Neural crest cell (in vitro differentiated cells): ENCODE measurements at regions not wholly inside any gene's neighbourhood (a gene's known extent, or its start where the extent isn't known, plus 50 kb on each side); places are given as distances from the start of the nearest gene placed in this dataset.

ENCODE experiments used
- DNase-seq: peaks from one replicate; pipeline ENCODE4 v3.0.0; 2021; ENCODE audit warnings: low read depth, mixed read lengths, low spot score
- H3K27ac Mint-ChIP-seq: one replicate; pipeline ENCODE4 v1.8.0; 2021; ENCODE audit warnings: mild to moderate bottlenecking, mixed read lengths; ENCODE audit not compliant: unreplicated experiment
- H3K27me3 Mint-ChIP-seq: 2 replicates; pipeline ENCODE4 v1.8.0; 2021; ENCODE audit warnings: low read depth, mild to moderate bottlenecking, mixed read lengths
- H3K36me3 Mint-ChIP-seq: 2 replicates; pipeline ENCODE4 v1.8.0; 2021; ENCODE audit warnings: low read depth, mild to moderate bottlenecking, mixed read lengths
- H3K4me1 Mint-ChIP-seq: 2 replicates; pipeline ENCODE4 v1.8.0; 2021; ENCODE audit warnings: mixed read lengths
- H3K4me3 Mint-ChIP-seq: one replicate; pipeline ENCODE4 v1.8.0; 2021; ENCODE audit warnings: mild to moderate bottlenecking, mixed read lengths
- H3K9me3 Mint-ChIP-seq: 2 replicates; pipeline ENCODE4 v1.8.0; 2021; ENCODE audit warnings: mixed read lengths
- TF ChIP-seq, protein P1 (sequence below): fragments of 200-600 bp; sonication (generic); conservative IDR thresholded peaks from 2 replicates; pipeline ENCODE4 v1.5.0; 2021; ENCODE audit warnings: antibody characterized with exemption, mild to moderate bottlenecking

DNA sequence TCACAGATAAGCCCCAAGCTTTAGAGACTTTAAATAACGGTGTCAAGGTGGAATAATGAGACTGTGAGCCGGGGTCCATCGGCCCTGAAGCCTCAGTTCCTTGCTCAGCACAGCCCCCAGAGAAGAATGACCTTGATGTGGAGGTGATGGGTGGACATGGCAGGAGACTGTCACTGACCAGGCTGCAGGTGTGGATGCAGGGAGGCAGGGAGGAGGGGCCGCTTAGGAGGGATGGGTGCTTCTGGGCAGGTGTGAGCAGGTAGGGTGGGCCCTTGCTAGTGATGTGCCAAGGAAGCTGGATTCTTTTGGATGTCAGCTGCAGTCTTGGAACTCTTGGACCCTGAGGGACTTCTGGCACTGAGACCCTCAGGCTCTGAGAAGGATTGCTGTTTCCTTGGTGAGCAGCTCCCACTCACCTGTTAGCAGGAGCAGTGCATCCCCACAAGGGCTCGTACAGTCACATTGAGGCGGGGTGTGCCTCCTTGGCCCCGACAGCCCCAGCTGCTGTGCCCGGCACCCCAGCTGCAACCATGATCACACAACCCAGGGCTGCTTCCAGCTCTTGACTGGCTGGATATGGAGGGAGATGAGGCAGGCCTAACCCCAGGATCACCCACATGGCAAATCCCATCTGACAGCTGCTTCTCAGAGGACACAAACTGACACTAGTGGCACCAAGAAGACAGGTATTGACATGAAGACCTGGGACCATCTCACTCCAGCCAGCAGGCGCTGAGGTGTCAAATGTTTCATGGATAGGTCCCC is 209.8 kb upstream of the HDAC4 start:
- H3K4me1 Mint-ChIP-seq, result peaks cover 20% of the 10 kb centered on the region
- no peaks in the 10 kb centered on the region for H3K27me3 Mint-ChIP-seq
- no peak for DNase-seq
- no peak overlapping the region for H3K4me3 Mint-ChIP-seq
- H3K9me3 Mint-ChIP-seq, result no peaks in the 10 kb centered on the region
- H3K36me3 Mint-ChIP-seq, result no peaks in the 10 kb centered on the region
- no peak overlapping the region for H3K27ac Mint-ChIP-seq
- TF ChIP-seq, protein P1, sequence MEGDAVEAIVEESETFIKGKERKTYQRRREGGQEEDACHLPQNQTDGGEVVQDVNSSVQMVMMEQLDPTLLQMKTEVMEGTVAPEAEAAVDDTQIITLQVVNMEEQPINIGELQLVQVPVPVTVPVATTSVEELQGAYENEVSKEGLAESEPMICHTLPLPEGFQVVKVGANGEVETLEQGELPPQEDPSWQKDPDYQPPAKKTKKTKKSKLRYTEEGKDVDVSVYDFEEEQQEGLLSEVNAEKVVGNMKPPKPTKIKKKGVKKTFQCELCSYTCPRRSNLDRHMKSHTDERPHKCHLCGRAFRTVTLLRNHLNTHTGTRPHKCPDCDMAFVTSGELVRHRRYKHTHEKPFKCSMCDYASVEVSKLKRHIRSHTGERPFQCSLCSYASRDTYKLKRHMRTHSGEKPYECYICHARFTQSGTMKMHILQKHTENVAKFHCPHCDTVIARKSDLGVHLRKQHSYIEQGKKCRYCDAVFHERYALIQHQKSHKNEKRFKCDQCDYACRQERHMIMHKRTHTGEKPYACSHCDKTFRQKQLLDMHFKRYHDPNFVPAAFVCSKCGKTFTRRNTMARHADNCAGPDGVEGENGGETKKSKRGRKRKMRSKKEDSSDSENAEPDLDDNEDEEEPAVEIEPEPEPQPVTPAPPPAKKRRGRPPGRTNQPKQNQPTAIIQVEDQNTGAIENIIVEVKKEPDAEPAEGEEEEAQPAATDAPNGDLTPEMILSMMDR, result no peak

DNA sequence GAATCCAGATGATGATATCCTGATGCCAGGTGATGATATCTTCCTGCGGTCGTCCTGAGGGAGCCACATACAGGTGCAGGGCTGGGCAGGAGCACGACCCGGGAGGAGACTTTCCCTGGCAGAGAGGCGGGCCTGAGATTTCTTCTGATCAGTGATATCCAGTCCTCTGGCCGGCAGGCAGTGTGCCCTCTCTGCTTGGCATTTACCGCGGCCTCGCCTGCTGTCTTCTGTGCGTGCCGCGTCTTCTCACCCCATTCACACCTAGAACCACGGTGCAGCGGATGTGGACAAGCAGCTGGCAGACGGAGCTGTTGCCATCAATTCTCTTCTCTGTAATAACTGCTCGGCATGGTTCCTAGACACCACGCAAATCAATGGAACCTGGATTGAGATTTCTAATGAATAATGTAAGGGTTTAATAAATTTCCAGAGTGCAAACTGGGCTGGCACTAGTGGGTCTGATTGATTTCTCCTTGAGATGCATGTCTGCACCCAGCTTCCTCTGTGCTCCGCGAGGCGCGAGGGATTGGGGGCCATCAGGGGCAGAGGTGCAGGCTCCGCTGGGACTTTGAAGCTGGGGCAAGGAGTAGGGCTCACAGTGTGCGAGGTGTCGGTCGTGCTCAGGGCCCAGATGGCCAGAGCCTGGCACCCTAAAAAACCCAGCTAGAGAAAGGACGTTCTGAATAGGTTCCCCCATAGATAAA is 208.9 kb upstream of the HDAC4 start:
- Mint-ChIP-seq H3K4me1 (peaks cover 20% of the 10 kb centered on the region), H3K9me3 (no peaks in the 10 kb centered on the region), H3K27ac (peak overlapping the region; percentile 5), H3K36me3 (no peaks in the 10 kb centered on the region), H3K27me3 (no peaks in the 10 kb centered on the region), H3K4me3 (no peak overlapping the region)
- TF ChIP-seq, protein P1, result no peak
- DNase-seq, result no peak

DNA sequence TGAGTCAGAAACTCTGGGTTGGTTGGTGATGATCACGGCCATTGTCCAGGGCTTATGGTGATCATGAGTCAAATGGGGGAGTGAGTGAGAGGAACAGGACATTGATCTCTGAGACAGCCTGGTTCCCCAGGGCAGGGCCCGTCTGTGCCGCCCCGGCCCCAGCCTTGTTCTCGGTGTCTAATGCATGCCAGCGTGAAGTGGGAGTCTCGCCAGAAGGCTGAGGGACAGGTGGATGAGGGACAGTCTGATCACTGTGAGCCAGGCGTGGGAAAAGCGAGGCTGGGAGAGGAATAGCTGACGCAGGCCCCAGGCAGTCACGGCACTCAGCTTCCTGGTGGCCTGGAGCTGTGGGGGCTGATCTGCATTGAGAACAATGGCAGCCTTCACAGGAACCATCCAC is 208.3 kb upstream of the HDAC4 start:
- no peaks in the 10 kb centered on the region for H3K36me3 Mint-ChIP-seq
- no peak overlapping the region for H3K4me3 Mint-ChIP-seq
- H3K27me3 Mint-ChIP-seq, result no peaks in the 10 kb centered on the region
- no peaks in the 10 kb centered on the region for H3K9me3 Mint-ChIP-seq
- H3K4me1 Mint-ChIP-seq, result peaks cover 20% of the 10 kb centered on the region
- TF ChIP-seq, protein P1, result no peak
- DNase-seq, result no peak
- peak overlapping the region; percentile 86 for H3K27ac Mint-ChIP-seq

DNA sequence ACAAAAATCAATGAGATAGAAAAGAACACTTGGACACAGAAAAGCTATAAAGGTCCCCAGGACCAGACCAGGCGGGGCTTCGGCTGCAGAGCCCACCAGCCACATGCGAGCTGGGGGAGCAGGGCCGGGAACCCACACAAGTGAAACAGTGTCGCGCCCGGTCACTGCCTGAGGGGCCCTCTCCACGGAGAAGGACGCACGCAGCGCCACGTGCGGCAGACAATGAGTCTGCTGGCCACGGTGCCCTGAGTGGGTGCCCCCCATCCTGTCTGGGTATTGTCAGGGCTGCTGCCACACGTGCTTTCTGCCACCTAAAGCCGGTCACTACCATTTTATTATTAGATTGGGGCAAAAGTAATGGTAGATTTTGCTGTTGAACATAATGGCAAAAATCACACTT is 207.9 kb upstream of the HDAC4 start:
- Mint-ChIP-seq H3K4me1 (peaks cover 20% of the 10 kb centered on the region), H3K9me3 (no peaks in the 10 kb centered on the region), H3K4me3 (no peak overlapping the region), H3K27me3 (no peaks in the 10 kb centered on the region), H3K27ac (no peak overlapping the region), H3K36me3 (no peaks in the 10 kb centered on the region)
- DNase-seq, result no peak
- TF ChIP-seq, protein P1, result no peak

DNA sequence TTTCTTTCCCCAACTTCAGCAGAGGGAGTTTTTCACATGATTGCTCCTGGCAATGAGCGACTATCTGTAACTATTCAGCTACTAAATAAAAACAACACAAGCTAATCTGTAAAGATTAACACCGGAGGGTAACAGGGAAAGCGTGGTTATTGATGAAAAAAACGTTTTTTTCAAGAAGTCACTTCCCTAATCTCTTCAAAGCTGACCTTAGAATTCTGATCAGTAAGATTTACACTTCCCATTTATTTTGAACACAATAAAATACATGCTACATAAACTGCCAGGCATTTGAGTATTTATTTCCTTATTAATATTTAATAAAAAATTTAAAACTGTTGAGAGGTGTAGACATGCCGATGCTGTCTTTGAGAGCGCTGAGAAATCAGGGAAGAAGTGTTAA is 207.4 kb upstream of the HDAC4 start:
- Mint-ChIP-seq H3K4me1 (peaks cover 20% of the 10 kb centered on the region), H3K9me3 (no peaks in the 10 kb centered on the region), H3K27ac (no peak overlapping the region), H3K27me3 (no peaks in the 10 kb centered on the region), H3K4me3 (no peak overlapping the region), H3K36me3 (no peaks in the 10 kb centered on the region)
- DNase-seq, result no peak
- TF ChIP-seq, protein P1, result no peak
